ENCODE measurements at regions not wholly inside any gene's neighbourhood (a gene's known extent, or its start where the extent isn't known, plus 50 kb on each side); places are given as distances from the start of the nearest gene placed in this dataset.

- DNase-seq = no peak
Observed at GRCh38 chr11:45554230-45554967, 111.0 kb downstream of the CHST1 start.

- no peak for DNase-seq
Observed at GRCh38 chr11:45553383-45553936, 112.0 kb downstream of the CHST1 start.

DNA sequence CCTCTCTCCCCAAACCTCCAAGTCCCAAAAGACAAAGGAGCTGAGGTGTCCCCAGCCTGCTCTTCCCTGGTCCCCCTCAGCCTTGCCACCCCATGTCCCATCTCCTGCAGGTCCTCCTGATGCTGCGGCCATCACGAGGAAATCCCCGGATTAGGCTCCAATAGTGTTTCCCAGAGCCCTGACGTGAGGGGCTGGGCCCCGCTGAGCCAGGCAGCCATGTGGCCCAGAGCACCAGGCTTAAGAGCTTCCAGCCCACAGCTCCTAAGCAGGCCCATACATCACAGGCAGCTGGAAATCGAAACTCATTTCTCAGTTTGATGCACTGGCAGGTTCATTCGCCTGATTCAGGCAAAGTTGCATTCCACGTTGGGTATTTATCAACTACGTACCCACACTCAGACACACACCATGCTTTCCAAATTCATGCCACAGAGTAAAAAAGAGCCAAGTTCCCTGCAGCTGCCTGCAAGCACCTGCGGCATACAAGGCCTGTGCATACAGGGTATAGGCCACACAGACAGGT is 114.2 kb downstream of the CHST1 start:
- no peak for DNase-seq

GRCh38 chr11:45549257-45549656 is 116.2 kb downstream of the CHST1 start:
- no peak for DNase-seq

GRCh38 chr11:45546366-45546765 is 119.1 kb downstream of the CHST1 start:
- DNase-seq = no peak

- no peak for DNase-seq
Observed at GRCh38 chr11:45544826-45545225, 120.6 kb downstream of the CHST1 start.

- DNase-seq = peak; percentile 34
Observed at GRCh38 chr11:45543808-45544422, 121.5 kb downstream of the CHST1 start.

GRCh38 chr11:45543081-45543480 is 122.3 kb downstream of the CHST1 start:
- DNase-seq = no peak

- DNase-seq = no peak
Observed at GRCh38 chr11:45541693-45542434, 123.6 kb downstream of the CHST1 start.

DNA sequence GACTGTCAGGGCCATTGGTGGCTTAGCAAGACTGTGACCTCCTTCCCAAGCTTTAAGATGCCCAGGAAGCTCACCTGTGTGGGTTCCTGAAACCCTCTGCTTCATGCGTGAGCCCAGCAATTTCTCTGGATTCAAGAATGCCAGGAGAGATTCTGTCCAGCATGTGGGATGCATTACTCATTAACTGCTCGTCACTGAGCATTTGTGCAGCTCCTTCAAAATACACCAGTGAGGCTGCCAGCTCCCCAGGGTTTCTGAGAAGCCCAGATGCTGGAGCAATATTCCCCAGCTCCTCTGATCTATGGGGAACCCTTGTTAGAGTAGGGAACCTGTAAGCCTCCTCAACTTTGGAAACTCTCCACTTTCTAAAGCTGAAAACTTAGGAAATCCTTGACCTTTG is 126.5 kb downstream of the CHST1 start:
- DNase-seq = no peak

- DNase-seq = no peak
Observed at GRCh38 chr11:45538363-45538762, 127.1 kb downstream of the CHST1 start.

DNA sequence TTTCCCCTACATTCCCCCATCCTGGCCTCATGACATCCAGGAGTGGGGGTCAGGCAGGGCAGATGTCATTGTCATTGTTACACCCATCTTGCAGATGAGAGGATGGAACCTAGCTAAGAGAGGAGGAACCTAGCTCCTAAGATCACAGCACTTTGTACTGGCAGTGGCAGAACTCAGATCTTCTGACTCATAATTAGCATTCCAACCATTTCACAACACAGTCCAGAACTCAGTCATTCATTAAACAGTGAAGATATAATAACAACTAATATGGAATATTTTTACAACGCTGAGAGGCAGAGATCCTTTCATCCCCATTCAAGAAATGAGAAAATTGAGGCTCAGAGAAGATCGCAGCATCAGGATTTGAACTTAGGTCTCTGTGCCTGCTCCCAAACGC is 127.8 kb downstream of the CHST1 start:
- no peak for DNase-seq

DNA sequence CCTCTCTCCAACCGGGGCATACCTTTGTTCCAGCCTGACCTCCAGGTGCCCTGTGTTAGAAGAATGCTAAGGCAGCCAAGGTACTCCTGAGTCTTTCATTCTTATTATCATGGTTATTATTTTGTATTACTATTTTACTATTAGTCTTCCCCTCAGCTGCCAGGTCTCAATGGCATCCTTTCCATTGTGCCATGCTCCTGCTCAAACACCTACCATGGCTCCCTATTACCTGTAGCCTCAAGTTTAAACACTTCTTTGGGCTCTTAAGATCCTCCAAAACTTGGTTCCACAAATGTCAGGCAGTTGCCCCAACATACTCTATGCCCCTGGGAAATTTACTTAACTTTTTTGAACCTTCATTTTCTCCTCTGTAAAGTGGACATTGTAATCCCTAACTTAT is 130.4 kb downstream of the CHST1 start:
- no peak for DNase-seq

GRCh38 chr11:45534132-45534531 is 131.3 kb downstream of the CHST1 start:
- no peak for DNase-seq

GRCh38 chr11:45532546-45532945 is 132.9 kb downstream of the CHST1 start:
- DNase-seq = no peak

GRCh38 chr11:45530776-45531175 is 134.6 kb downstream of the CHST1 start:
- no peak for DNase-seq

DNA sequence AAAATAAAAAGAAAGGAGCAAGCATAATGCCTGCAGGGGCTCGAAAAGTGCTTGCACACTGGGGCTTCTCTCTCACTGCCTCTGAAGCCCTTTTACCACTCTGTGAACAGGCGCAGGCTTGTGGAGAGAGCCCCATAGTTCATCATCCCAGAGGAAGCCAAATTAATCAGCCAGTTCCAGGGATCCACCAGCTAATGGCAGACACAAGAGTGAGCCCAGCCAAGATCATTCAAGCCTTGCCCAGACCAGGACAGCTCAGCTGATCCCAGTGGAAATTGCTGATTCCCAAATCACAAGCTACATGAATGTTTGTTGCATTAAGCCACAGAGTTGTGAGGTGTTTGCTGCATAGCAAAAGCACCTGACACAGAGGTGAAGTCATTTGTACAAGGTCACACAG is 135.3 kb downstream of the CHST1 start:
- no peak for DNase-seq

- no peak for DNase-seq
Observed at GRCh38 chr11:45528435-45528834, 137.0 kb downstream of the CHST1 start.

DNA sequence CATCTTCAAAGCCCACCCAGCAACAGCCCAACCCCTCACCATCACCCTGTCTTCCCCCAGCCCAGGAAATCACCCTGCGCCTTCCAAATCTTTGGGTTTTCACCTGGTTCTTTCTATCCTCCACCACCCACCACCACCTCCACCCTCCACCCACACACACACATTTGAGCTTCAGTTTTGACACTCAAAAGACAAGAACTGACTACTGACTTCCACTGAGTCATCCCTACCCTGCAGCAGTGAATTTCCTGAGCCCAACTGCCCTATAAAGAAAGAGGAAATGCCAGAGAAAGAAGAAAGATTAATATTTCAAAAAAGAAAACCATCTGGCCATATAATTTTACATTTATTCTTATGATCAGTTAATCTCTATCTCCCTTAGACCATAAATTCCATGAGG is 137.5 kb downstream of the CHST1 start:
- no peak for DNase-seq

DNA sequence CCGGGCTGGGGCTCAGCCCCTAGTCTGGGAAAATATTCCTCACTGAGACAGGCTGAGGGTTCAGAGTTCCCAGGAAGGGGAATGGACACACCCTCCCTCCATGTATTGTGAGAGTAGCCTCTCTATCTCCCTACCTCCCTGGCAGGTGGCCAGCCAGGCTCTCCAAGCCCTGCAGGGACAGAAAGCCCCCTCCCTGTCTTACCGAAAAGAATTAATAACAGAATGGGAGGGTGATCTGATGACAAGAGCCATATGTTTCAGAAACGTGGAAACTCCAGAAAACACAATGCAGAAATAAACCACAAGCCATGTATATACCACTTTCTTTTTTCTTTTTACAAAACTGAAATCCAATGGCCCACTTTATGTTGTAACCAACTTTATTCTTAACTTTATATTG is 140.0 kb downstream of the CHST1 start:
- DNase-seq = no peak

- DNase-seq = no peak
Observed at GRCh38 chr11:45523760-45524159, 141.7 kb downstream of the CHST1 start.

DNA sequence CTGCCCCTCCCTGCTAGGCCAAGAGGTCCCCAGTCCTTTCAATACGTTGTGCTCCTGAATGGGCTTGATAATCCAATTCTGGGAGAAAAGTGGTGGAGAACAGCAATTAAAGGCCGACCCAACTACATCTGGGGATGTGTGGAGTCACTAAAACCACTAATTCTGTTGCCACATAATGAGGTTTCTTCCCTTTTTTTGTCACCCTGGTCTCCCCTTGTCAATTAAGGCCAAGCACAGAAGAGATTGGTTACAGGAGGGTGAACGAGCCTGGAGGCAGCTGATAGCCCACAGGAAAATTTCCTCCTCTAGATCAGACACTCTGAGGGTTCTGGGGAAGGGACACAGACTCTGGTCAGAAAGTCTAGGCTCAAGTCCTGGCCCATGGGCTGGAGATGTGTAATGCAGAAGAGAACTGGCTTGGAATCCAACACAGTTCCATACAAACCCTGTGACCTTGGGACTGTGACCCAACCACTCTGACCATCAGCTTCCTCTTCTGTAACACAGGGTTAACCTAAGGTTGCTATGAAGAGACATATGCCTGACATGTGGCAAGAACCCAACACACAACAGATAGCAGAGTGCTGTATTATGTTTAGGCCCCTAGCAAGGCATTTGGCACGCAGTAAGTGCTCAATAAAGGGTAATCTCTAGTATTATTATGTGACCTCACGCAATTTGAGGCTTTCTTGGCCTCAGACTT is 146.4 kb downstream of the CHST1 start:
- no peak for DNase-seq
